DOHH2 (cell line): ENCODE measurements at regions not wholly inside any gene's neighbourhood (a gene's known extent, or its start where the extent isn't known, plus 50 kb on each side); places are given as distances from the start of the nearest gene placed in this dataset.

Source experiments
- EZH2phosphoT487 ChIP-seq: fragments of 200-600 bp; sonication (generic); IDR thresholded peaks from 2 replicates; pipeline ENCODE4 v1.6.1; 2017; ENCODE audit warnings: borderline replicate concordance, mild to moderate bottlenecking, antibody characterized with exemption, low read length, moderate library complexity, mixed read lengths
- TF ChIP-seq, protein P1 (sequence below): fragments of 200-600 bp; sonication (generic); IDR thresholded peaks from one replicate; pipeline ENCODE4 v1.5.1; 2014; ENCODE audit warnings: antibody characterized with exemption, mild to moderate bottlenecking, low read depth, low read length; ENCODE audit not compliant: poor library complexity, severe bottlenecking

DNA sequence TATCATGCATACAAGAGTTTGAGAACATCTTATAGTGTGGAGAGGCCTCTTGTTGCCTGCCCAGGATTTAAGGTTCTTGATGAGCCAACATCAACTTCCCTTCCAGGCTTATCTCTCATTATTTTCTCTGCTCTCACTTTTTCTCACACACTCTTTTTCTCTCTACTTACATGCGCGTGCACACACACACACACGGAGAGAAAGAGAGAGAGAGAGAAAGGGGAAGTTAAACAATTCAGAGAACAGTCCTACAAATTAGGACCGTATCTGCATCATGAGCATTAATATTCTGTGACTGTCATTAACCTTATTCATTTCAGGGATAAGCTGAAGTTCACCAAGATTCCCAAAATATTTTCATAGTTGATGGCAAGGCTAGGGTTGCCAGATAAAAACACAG is 269.0 kb downstream of the ZNF621 start:
- TF ChIP-seq, protein P1, sequence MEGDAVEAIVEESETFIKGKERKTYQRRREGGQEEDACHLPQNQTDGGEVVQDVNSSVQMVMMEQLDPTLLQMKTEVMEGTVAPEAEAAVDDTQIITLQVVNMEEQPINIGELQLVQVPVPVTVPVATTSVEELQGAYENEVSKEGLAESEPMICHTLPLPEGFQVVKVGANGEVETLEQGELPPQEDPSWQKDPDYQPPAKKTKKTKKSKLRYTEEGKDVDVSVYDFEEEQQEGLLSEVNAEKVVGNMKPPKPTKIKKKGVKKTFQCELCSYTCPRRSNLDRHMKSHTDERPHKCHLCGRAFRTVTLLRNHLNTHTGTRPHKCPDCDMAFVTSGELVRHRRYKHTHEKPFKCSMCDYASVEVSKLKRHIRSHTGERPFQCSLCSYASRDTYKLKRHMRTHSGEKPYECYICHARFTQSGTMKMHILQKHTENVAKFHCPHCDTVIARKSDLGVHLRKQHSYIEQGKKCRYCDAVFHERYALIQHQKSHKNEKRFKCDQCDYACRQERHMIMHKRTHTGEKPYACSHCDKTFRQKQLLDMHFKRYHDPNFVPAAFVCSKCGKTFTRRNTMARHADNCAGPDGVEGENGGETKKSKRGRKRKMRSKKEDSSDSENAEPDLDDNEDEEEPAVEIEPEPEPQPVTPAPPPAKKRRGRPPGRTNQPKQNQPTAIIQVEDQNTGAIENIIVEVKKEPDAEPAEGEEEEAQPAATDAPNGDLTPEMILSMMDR = no peak
- TF ChIP-seq EZH2phosphoT487 = no peak
